ENCODE measurements at regions not wholly inside any gene's neighbourhood (a gene's known extent, or its start where the extent isn't known, plus 50 kb on each side); places are given as distances from the start of the nearest gene placed in this dataset.
A peak's percentile ranks its signal among the peaks of the same experiment; 100 is the strongest.

DNA sequence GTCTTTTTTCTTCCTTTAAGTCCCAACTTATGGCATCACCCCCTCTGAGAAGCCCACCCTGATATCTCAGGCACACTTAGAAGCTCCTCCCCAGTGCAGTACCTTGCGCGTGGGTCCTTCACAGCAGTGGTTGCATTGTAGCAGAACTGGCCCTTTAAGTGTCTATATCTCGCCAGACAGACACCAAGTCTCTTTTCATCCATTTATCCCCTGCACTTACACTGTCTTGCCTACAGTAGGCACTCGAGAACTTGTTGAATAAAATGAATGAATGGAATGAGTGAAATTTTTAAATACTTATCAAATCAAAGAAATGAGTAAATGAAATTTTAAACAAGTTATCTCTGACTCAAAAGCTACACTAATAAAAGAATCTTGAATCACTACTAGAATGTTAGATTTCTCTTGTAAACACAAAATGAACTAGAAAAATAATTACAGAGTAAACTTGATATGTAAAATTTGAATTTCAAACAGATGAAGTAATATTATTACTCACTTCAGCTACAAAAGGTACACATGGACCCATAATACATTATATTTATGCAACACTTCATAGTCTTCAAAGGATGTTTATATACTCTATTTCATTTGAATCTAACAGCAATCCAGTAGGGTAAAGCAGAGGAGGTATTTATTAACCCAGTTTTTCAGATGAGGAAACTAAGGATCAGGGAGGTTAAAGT is 54.7 kb upstream of the MAN1A2 start:
- TF ChIP-seq, protein P1, sequence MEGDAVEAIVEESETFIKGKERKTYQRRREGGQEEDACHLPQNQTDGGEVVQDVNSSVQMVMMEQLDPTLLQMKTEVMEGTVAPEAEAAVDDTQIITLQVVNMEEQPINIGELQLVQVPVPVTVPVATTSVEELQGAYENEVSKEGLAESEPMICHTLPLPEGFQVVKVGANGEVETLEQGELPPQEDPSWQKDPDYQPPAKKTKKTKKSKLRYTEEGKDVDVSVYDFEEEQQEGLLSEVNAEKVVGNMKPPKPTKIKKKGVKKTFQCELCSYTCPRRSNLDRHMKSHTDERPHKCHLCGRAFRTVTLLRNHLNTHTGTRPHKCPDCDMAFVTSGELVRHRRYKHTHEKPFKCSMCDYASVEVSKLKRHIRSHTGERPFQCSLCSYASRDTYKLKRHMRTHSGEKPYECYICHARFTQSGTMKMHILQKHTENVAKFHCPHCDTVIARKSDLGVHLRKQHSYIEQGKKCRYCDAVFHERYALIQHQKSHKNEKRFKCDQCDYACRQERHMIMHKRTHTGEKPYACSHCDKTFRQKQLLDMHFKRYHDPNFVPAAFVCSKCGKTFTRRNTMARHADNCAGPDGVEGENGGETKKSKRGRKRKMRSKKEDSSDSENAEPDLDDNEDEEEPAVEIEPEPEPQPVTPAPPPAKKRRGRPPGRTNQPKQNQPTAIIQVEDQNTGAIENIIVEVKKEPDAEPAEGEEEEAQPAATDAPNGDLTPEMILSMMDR (IDR thresholded peaks at IDR 0.05), result peak in 3 of 4 experiments; percentile 16 to 41 (median 34)
- TF ChIP-seq POLR2A (IDR thresholded peaks at IDR 0.05), result no peak
